H1 (cell line): ENCODE measurements at regions not wholly inside any gene's neighbourhood (a gene's known extent, or its start where the extent isn't known, plus 50 kb on each side); places are given as distances from the start of the nearest gene placed in this dataset.

Experiments used
- BACH1 ChIP-seq: IDR thresholded peaks from 2 replicates; pipeline ENCODE4 v1.6.1; 2012; ENCODE audit warnings: low read length, improper control_type of control experiment
- CHD1 ChIP-seq: IDR thresholded peaks from 2 replicates; pipeline ENCODE4 v1.6.1; 2012; ENCODE audit warnings: low read depth, low read length, improper control_type of control experiment
- EP300 ChIP-seq, 2 experiments: IDR thresholded peaks; 1 replicate in 1 of 2; 2 replicates in 1 of 2; pipeline ENCODE4 v1.6.1; 2011 to 2012; ENCODE audit warnings: low read depth in 2 of 2, low read length in 2 of 2, mild to moderate bottlenecking in 2 of 2, borderline replicate concordance in 1 of 2, inconsistent platforms in 1 of 2, moderate library complexity in 1 of 2
- KDM1A ChIP-seq: fragments of 200-600, 300-600 bp; sonication (generic); IDR thresholded peaks from 2 replicates; pipeline ENCODE4 v1.7.1; 2016; ENCODE audit warnings: mild to moderate bottlenecking, low read length, borderline replicate concordance
- NRF1 ChIP-seq: IDR thresholded peaks from 2 replicates; pipeline ENCODE4 v1.6.1; 2011; ENCODE audit warnings: mild to moderate bottlenecking, low read depth, low read length, improper control_type of control experiment
- POU5F1 ChIP-seq: IDR thresholded peaks from 2 replicates; pipeline ENCODE4 v1.6.1; 2011; ENCODE audit warnings: low read depth, mild to moderate bottlenecking, low read length, moderate library complexity
- SIN3A ChIP-seq, 2 experiments: IDR thresholded peaks in 1 of 2; conservative IDR thresholded peaks in 1 of 2; 2 replicates each; pipeline ENCODE4 v1.6.1; 2011 to 2012; ENCODE audit warnings: low read length in 2 of 2, improper control_type of control experiment in 1 of 2, low read depth in 1 of 2, mild to moderate bottlenecking in 1 of 2

DNA sequence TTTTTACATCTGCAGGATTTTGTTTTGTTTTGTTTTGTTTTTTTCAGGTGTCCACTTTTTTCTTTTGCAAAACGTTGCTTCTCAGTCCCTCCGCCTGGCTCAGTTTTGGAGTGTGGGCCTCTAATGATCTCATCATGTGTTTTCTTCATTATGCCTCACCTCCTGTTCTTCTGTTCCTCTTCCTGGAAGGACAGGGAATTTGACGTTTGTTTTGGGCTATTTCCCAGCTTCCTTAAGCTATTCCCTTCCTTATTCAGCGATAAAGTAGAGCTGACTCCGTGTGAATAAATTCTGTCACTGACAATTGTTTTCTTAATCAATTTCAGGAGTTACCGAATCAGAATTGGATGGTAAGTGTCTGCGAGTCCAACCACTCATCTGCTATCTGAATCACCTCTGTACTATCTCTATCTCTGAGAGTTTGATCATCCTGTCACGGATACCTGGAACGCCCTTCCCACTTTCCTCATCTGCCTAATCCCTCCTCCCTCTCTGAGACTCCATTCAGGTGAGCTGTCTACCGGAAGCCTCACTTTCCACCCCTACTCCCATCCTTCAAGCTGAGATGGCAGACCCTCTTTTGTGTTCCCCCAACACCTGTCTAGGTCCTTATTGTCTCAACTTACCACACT, 218.4 kb downstream of the GATA3 start (continued):
- no peak for TF ChIP-seq EP300 (IDR thresholded peaks at IDR 0.05; ENCODE audit: borderline replicate concordance in 1 of 2, low read depth in 2 of 2, low read length in 2 of 2)
- TF ChIP-seq POU5F1: no peak
- no peak for TF ChIP-seq SIN3A (conservative IDR thresholded peaks at IDR 0.05 in 1 of 2, IDR thresholded peaks at IDR 0.05 in 1 of 2; ENCODE audit: low read depth in 1 of 2, low read length in 2 of 2)
- TF ChIP-seq KDM1A: no peak
- TF ChIP-seq CHD1: no peak
- TF ChIP-seq BACH1: no peak
- TF ChIP-seq NRF1: no peak
